NCI-H1105 (cell line): ENCODE measurements at regions not wholly inside any gene's neighbourhood (a gene's known extent, or its start where the extent isn't known, plus 50 kb on each side); places are given as distances from the start of the nearest gene placed in this dataset.
A peak's percentile ranks its signal among the peaks of the same experiment; 100 is the strongest.

Experiments
- DNase-seq: peaks from one replicate; lab custom pipeline; 2025; lab: John Stamatoyannopoulos, UW

- no peak for DNase-seq
These were observed 435.9 kb upstream of the AUTS2 start for GRCh38 chr7:69162326-69162725.

- DNase-seq: no peak
These were observed 435.2 kb upstream of the AUTS2 start for GRCh38 chr7:69162931-69163670.

- DNase-seq: peak; percentile 95
These were observed 431.2 kb upstream of the AUTS2 start for GRCh38 chr7:69166979-69167516.

GRCh38 chr7:69169386-69169785 is 428.9 kb upstream of the AUTS2 start:
- no peak for DNase-seq

GRCh38 chr7:69172357-69173077 is 425.8 kb upstream of the AUTS2 start:
- no peak for DNase-seq

- no peak for DNase-seq
These were observed 424.9 kb upstream of the AUTS2 start for GRCh38 chr7:69173341-69173740.

- DNase-seq: no peak
These were observed 424.4 kb upstream of the AUTS2 start for GRCh38 chr7:69173846-69174245.

GRCh38 chr7:69176841-69177240 is 421.4 kb upstream of the AUTS2 start:
- no peak for DNase-seq

GRCh38 chr7:69177461-69177861 is 420.8 kb upstream of the AUTS2 start:
- DNase-seq: no peak

- no peak for DNase-seq
These were observed 420.3 kb upstream of the AUTS2 start for GRCh38 chr7:69177941-69178494.

- DNase-seq: no peak
These were observed 417.6 kb upstream of the AUTS2 start for GRCh38 chr7:69180662-69181061.

GRCh38 chr7:69182596-69183467 is 415.4 kb upstream of the AUTS2 start:
- DNase-seq: no peak

GRCh38 chr7:69184339-69184738 is 413.9 kb upstream of the AUTS2 start:
- no peak for DNase-seq

- no peak for DNase-seq
These were observed 413.1 kb upstream of the AUTS2 start for GRCh38 chr7:69185170-69185569.

- DNase-seq: no peak
These were observed 411.3 kb upstream of the AUTS2 start for GRCh38 chr7:69186974-69187373.

GRCh38 chr7:69187824-69188333 is 410.4 kb upstream of the AUTS2 start:
- no peak for DNase-seq

- DNase-seq: no peak
These were observed 408.9 kb upstream of the AUTS2 start for GRCh38 chr7:69189406-69189805.

- DNase-seq: no peak
These were observed 408.2 kb upstream of the AUTS2 start for GRCh38 chr7:69190025-69190424.

- DNase-seq: no peak
These were observed 407.5 kb upstream of the AUTS2 start for GRCh38 chr7:69190763-69191162.

- no peak for DNase-seq
These were observed 406.1 kb upstream of the AUTS2 start for GRCh38 chr7:69192134-69192533.

GRCh38 chr7:69193061-69193460 is 405.2 kb upstream of the AUTS2 start:
- DNase-seq: no peak

GRCh38 chr7:69196593-69196992 is 401.7 kb upstream of the AUTS2 start:
- no peak for DNase-seq
